ENCODE measurements at regions not wholly inside any gene's neighbourhood (a gene's known extent, or its start where the extent isn't known, plus 50 kb on each side); places are given as distances from the start of the nearest gene placed in this dataset.
"Not testable (repeated sequence)": the region's sequence is repeated elsewhere in the genome, so short reads cannot be mapped to it uniquely, and the experiment has no call there.

GRCh38 chr18:62460851-62461300 is 61.9 kb upstream of the ZCCHC2 start:
- peaks cover 3% of the 10 kb centered on the region for H3K9me3 Mint-ChIP-seq (ENCODE audit: low read depth)
- no peak for DNase-seq (ENCODE audit: low spot score, unreplicated experiment)
- H3K27me3 Mint-ChIP-seq: no peaks in the 10 kb centered on the region
- no peak overlapping the region for H3K27ac Mint-ChIP-seq
- no peak for TF ChIP-seq CTCF (IDR thresholded peaks at IDR 0.05; ENCODE audit: unreplicated experiment)
- H3K4me1 Mint-ChIP-seq (ENCODE audit: low read depth): peaks cover 6% of the 10 kb centered on the region
- no peaks in the 10 kb centered on the region for H3K36me3 Mint-ChIP-seq (ENCODE audit: insufficient read depth)
- H3K4me3 Mint-ChIP-seq (ENCODE audit: low read depth): no peak overlapping the region

- no peak for TF ChIP-seq CTCF (IDR thresholded peaks at IDR 0.05; ENCODE audit: unreplicated experiment)
- peaks cover 3% of the 10 kb centered on the region for H3K9me3 Mint-ChIP-seq (ENCODE audit: low read depth)
- no peaks in the 10 kb centered on the region for H3K27me3 Mint-ChIP-seq
Measured at GRCh38 chr18:62461591-62461990, 61.2 kb upstream of the ZCCHC2 start.

GRCh38 chr18:62464266-62464665 is 58.6 kb upstream of the ZCCHC2 start:
- H3K4me1 Mint-ChIP-seq (ENCODE audit: low read depth): peaks cover 6% of the 10 kb centered on the region
- no peak for TF ChIP-seq CTCF (IDR thresholded peaks at IDR 0.05; ENCODE audit: unreplicated experiment)
- no peak overlapping the region for H3K27ac Mint-ChIP-seq
- H3K27me3 Mint-ChIP-seq: no peaks in the 10 kb centered on the region
- H3K36me3 Mint-ChIP-seq (ENCODE audit: insufficient read depth): no peaks in the 10 kb centered on the region
- DNase-seq (ENCODE audit: low spot score, unreplicated experiment): no peak
- no peak overlapping the region for H3K4me3 Mint-ChIP-seq (ENCODE audit: low read depth)
- peaks cover 9% of the 10 kb centered on the region for H3K9me3 Mint-ChIP-seq (ENCODE audit: low read depth)

More at GRCh38 chr18:62461591-62461990, 61.2 kb upstream of the ZCCHC2 start:
- Mint-ChIP-seq H3K27ac (no peak overlapping the region), H3K36me3 (ENCODE audit: insufficient read depth) (no peaks in the 10 kb centered on the region), H3K4me3 (ENCODE audit: low read depth) (no peak overlapping the region), H3K4me1 (ENCODE audit: low read depth) (peaks cover 6% of the 10 kb centered on the region)
- no peak for DNase-seq (ENCODE audit: low spot score, unreplicated experiment)

GRCh38 chr18:62469131-62469530 is 53.7 kb upstream of the ZCCHC2 start:
- H3K27ac Mint-ChIP-seq; H3K4me1 Mint-ChIP-seq (ENCODE audit: low read depth); DNase-seq (ENCODE audit: low spot score, unreplicated experiment); H3K27me3 Mint-ChIP-seq; H3K4me3 Mint-ChIP-seq (ENCODE audit: low read depth); H3K36me3 Mint-ChIP-seq (ENCODE audit: insufficient read depth): not testable (repeated sequence)
- peaks cover 16% of the 10 kb centered on the region for H3K9me3 Mint-ChIP-seq (ENCODE audit: low read depth)
